ENCODE measurements at regions not wholly inside any gene's neighbourhood (a gene's known extent, or its start where the extent isn't known, plus 50 kb on each side); places are given as distances from the start of the nearest gene placed in this dataset.

GRCh38 chr5:30279237-30279636 is 914.2 kb upstream of the CDH6 start:
- intact Hi-C loops (cut with DNase I, micrococcal nuclease): no loop called here
- Histone ChIP-seq H3K9me3 (ENCODE audit: control insufficient read depth in 1 of 2, insufficient read depth in 1 of 2, low read length in 2 of 2) (no peaks in the 10 kb centered on the region), H3K36me3 (ENCODE audit: insufficient read depth, low read length) (no peaks in the 10 kb centered on the region), H3K4me1 (ENCODE audit: insufficient read depth, low read length) (no peaks in the 10 kb centered on the region), H3K27me3 (ENCODE audit: control insufficient read depth in 1 of 2, insufficient read depth in 2 of 2, low read length in 2 of 2) (no peaks in the 10 kb centered on the region), H3K4me3 (ENCODE audit: low read length) (no peak overlapping the region), H3K27ac (ENCODE audit: low read depth in 1 of 2, low read length in 2 of 2) (no peak overlapping the region)
- H3K4me1 Mint-ChIP-seq (ENCODE audit: low read depth): no peaks in the 10 kb centered on the region
- H3K27ac Mint-ChIP-seq: no peak overlapping the region
- H3K9me3 Mint-ChIP-seq: peaks cover 10% of the 10 kb centered on the region
- DNase-seq: no peak
- POLR2A ChIA-PET: no interaction called here
- no peak overlapping the region for H3K4me3 Mint-ChIP-seq
- no peaks in the 10 kb centered on the region for H3K27me3 Mint-ChIP-seq
- CTCF ChIA-PET: no interaction called here
- TF ChIP-seq CTCF (IDR thresholded peaks at IDR 0.05): no peak
- no peaks in the 10 kb centered on the region for H3K36me3 Mint-ChIP-seq (ENCODE audit: low read depth)
- no peak for ATAC-seq (ENCODE audit: poor library complexity)

GRCh38 chr5:30267026-30267425 is 926.5 kb upstream of the CDH6 start:
- no peak overlapping the region for H3K4me3 Mint-ChIP-seq
- H3K9me3 ChIP-seq (ENCODE audit: control insufficient read depth in 1 of 2, insufficient read depth in 1 of 2, low read length in 2 of 2): peaks cover 5 to 17% of the 10 kb centered on the region in 2 experiments

GRCh38 chr5:30239331-30240022 is 954.0 kb upstream of the CDH6 start:
- Histone ChIP-seq H3K4me1 (ENCODE audit: insufficient read depth, low read length) (no peaks in the 10 kb centered on the region), H3K36me3 (ENCODE audit: insufficient read depth, low read length) (no peaks in the 10 kb centered on the region), H3K9me3 (ENCODE audit: control insufficient read depth in 1 of 2, insufficient read depth in 1 of 2, low read length in 2 of 2) (peaks cover 4 to 8% of the 10 kb centered on the region in 2 experiments), H3K4me3 (ENCODE audit: low read length) (no peak overlapping the region), H3K27me3 (ENCODE audit: control insufficient read depth in 1 of 2, insufficient read depth in 2 of 2, low read length in 2 of 2) (no peaks in the 10 kb centered on the region), H3K27ac (ENCODE audit: low read depth in 1 of 2, low read length in 2 of 2) (no peak overlapping the region)
- Mint-ChIP-seq H3K4me3 (no peak overlapping the region), H3K27me3 (no peaks in the 10 kb centered on the region), H3K36me3 (ENCODE audit: low read depth) (no peaks in the 10 kb centered on the region), H3K4me1 (ENCODE audit: low read depth) (no peaks in the 10 kb centered on the region), H3K27ac (no peak overlapping the region), H3K9me3 (peaks cover 9% of the 10 kb centered on the region)
- ATAC-seq (ENCODE audit: poor library complexity) (no peak), DNase-seq (no peak)
- POLR2A ChIA-PET: no interaction called here
- intact Hi-C loops (cut with DNase I, micrococcal nuclease): no loop called here
- CTCF ChIA-PET: no interaction called here
- TF ChIP-seq CTCF (IDR thresholded peaks at IDR 0.05): no peak

More at GRCh38 chr5:30267026-30267425, 926.5 kb upstream of the CDH6 start:
- H3K4me1 ChIP-seq (ENCODE audit: insufficient read depth, low read length): no peaks in the 10 kb centered on the region
- ChIA-PET POLR2A (no interaction called here), CTCF (no interaction called here)
- Mint-ChIP-seq H3K36me3 (ENCODE audit: low read depth) (no peaks in the 10 kb centered on the region), H3K9me3 (peaks cover 16% of the 10 kb centered on the region), H3K4me1 (ENCODE audit: low read depth) (no peaks in the 10 kb centered on the region), H3K27ac (no peak overlapping the region), H3K27me3 (no peaks in the 10 kb centered on the region)
- no peak overlapping the region for H3K27ac ChIP-seq (ENCODE audit: low read depth in 1 of 2, low read length in 2 of 2)
- no peaks in the 10 kb centered on the region for H3K36me3 ChIP-seq (ENCODE audit: insufficient read depth, low read length)
- intact Hi-C loops (cut with DNase I, micrococcal nuclease): no loop called here
- H3K27me3 ChIP-seq (ENCODE audit: control insufficient read depth in 1 of 2, insufficient read depth in 2 of 2, low read length in 2 of 2): no peaks in the 10 kb centered on the region
- H3K4me3 ChIP-seq (ENCODE audit: low read length): no peak overlapping the region
- no peak for DNase-seq
- no peak for TF ChIP-seq CTCF (IDR thresholded peaks at IDR 0.05)
- no peak for ATAC-seq (ENCODE audit: poor library complexity)

Measured in CD4-positive, alpha-beta T cell (primary cell).